GM18873 (cell line): ENCODE measurements at regions not wholly inside any gene's neighbourhood (a gene's known extent, or its start where the extent isn't known, plus 50 kb on each side); places are given as distances from the start of the nearest gene placed in this dataset.

Experiments used
- ATAC-seq: cut with Tn5 transposase; IDR thresholded peaks from one replicate; pipeline ENCODE4 v1.9.1; 2021; ENCODE audit warnings: mild to moderate bottlenecking, moderate library complexity, moderate number of reproducible peaks; ENCODE audit not compliant: unreplicated experiment, low FRiP score

- ATAC-seq: no peak
Observed at GRCh38 chr17:79303641-79304205, 229.1 kb downstream of the ENGASE start.

GRCh38 chr17:79301469-79301868, 226.8 kb downstream of the ENGASE start:
- no peak for ATAC-seq

GRCh38 chr17:79299349-79299748, 224.7 kb downstream of the ENGASE start:
- ATAC-seq: no peak

GRCh38 chr17:79298799-79299198, 224.2 kb downstream of the ENGASE start:
- ATAC-seq: no peak

GRCh38 chr17:79296243-79296642, 221.6 kb downstream of the ENGASE start:
- no peak for ATAC-seq

GRCh38 chr17:79295307-79295706, 220.7 kb downstream of the ENGASE start:
- no peak for ATAC-seq

- ATAC-seq: no peak
Observed at GRCh38 chr17:79294459-79295071, 219.9 kb downstream of the ENGASE start.

- no peak for ATAC-seq
Observed at GRCh38 chr17:79292501-79292900, 217.9 kb downstream of the ENGASE start.

GRCh38 chr17:79291391-79291790, 216.8 kb downstream of the ENGASE start:
- no peak for ATAC-seq

- ATAC-seq: no peak
Observed at GRCh38 chr17:79290726-79291125, 216.1 kb downstream of the ENGASE start.

- no peak for ATAC-seq
Observed at GRCh38 chr17:79288950-79289349, 214.3 kb downstream of the ENGASE start.

GRCh38 chr17:79286440-79286839, 211.8 kb downstream of the ENGASE start:
- no peak for ATAC-seq

GRCh38 chr17:79285973-79286372, 211.3 kb downstream of the ENGASE start:
- no peak for ATAC-seq

- ATAC-seq: no peak
Observed at GRCh38 chr17:79282294-79282693, 207.7 kb downstream of the ENGASE start.

- ATAC-seq: no peak
Observed at GRCh38 chr17:79281803-79282202, 207.2 kb downstream of the ENGASE start.

GRCh38 chr17:79280866-79281572, 206.4 kb downstream of the ENGASE start:
- no peak for ATAC-seq

GRCh38 chr17:79280010-79280409, 205.4 kb downstream of the ENGASE start:
- no peak for ATAC-seq

- ATAC-seq: no peak
Observed at GRCh38 chr17:79279320-79279719, 204.7 kb downstream of the ENGASE start.

- no peak for ATAC-seq
Observed at GRCh38 chr17:79276821-79277220, 202.2 kb downstream of the ENGASE start.

- no peak for ATAC-seq
Observed at GRCh38 chr17:79273660-79274059, 199.0 kb downstream of the ENGASE start.

- ATAC-seq: no peak
Observed at GRCh38 chr17:79272666-79273219, 198.1 kb downstream of the ENGASE start.

- no peak for ATAC-seq
Observed at GRCh38 chr17:79272220-79272619, 197.6 kb downstream of the ENGASE start.
